ENCODE measurements at regions not wholly inside any gene's neighbourhood (a gene's known extent, or its start where the extent isn't known, plus 50 kb on each side); places are given as distances from the start of the nearest gene placed in this dataset.
"Not testable (repeated sequence)": the region's sequence is repeated elsewhere in the genome, so short reads cannot be mapped to it uniquely, and the experiment has no call there.

DNA sequence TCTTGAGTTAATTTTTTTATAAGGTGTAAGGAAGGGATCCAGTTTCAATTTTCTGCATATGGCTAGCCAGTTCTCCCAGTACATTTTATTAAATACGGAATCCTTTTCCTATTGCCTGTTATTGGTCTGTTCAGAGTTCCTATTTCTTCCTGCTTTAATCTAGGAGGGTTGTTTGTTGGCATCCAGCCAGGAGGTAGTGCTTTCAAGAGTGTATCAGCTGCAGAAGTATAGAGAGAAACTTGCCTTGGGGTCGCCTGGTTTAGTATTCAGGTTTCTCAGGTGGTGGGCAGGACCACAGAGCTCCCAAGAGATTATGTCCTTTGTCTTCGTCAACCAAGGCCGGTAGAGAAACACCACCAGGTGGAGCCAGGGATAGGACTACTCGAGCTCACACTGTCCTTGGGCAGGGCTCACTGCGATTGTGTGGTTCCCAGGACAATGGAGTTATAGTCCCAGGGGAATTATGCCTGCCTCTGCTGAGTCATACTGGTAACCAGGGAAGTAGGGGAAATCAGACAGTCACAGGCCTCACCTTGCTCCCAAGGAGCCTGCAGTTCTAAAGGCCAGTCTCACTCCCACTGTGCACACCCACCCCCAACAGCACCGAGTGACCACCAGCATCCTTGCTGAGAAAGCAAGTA is 168.1 kb downstream of the VSIG4 start:
- no peaks in the 10 kb centered on the region for H3K4me1 ChIP-seq (ENCODE audit: insufficient read depth, low read length, poor library complexity, severe bottlenecking)
- no peak overlapping the region for H3K4me3 ChIP-seq (ENCODE audit: low read depth, low read length, poor library complexity, severe bottlenecking)
- DNase-seq (ENCODE audit: low spot score), result peak; percentile 60
- no TSS peak for BruUV-seq (replicated peaks)
- H3K9me3 ChIP-seq (ENCODE audit: low read depth, low read length, poor library complexity, severe bottlenecking), result no peaks in the 10 kb centered on the region
- intact Hi-C loops (cut with micrococcal nuclease; ENCODE audit: unreplicated experiment), result no loop called here
- no peak overlapping the region for H3K27ac ChIP-seq (ENCODE audit: low read depth, low read length, poor library complexity, severe bottlenecking)
- POLR2A ChIA-PET (ENCODE audit: low non-redundant PET), result interaction anchor here (0.7 kb wide), 1 partner anchor 51 kb away, joined by 4 read pairs; no protein-coding TSS in a partner anchor
- no peaks in the 10 kb centered on the region for H3K36me3 ChIP-seq (ENCODE audit: insufficient read depth, low read length, poor library complexity, severe bottlenecking)
- CTCF ChIA-PET, result no interaction called here
- no peaks in the 10 kb centered on the region for H3K27me3 ChIP-seq (replicated peaks; ENCODE audit: insufficient read depth, low read depth, low read length, poor library complexity)
- no peak for TF ChIP-seq EZH2 (IDR thresholded peaks at IDR 0.05; ENCODE audit: borderline replicate concordance, low read depth, low read length, poor library complexity, severe bottlenecking)
- TF ChIP-seq, protein P1, sequence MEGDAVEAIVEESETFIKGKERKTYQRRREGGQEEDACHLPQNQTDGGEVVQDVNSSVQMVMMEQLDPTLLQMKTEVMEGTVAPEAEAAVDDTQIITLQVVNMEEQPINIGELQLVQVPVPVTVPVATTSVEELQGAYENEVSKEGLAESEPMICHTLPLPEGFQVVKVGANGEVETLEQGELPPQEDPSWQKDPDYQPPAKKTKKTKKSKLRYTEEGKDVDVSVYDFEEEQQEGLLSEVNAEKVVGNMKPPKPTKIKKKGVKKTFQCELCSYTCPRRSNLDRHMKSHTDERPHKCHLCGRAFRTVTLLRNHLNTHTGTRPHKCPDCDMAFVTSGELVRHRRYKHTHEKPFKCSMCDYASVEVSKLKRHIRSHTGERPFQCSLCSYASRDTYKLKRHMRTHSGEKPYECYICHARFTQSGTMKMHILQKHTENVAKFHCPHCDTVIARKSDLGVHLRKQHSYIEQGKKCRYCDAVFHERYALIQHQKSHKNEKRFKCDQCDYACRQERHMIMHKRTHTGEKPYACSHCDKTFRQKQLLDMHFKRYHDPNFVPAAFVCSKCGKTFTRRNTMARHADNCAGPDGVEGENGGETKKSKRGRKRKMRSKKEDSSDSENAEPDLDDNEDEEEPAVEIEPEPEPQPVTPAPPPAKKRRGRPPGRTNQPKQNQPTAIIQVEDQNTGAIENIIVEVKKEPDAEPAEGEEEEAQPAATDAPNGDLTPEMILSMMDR (conservative IDR thresholded peaks at IDR 0.05; ENCODE audit: low read depth, low read length), result no peak

DNA sequence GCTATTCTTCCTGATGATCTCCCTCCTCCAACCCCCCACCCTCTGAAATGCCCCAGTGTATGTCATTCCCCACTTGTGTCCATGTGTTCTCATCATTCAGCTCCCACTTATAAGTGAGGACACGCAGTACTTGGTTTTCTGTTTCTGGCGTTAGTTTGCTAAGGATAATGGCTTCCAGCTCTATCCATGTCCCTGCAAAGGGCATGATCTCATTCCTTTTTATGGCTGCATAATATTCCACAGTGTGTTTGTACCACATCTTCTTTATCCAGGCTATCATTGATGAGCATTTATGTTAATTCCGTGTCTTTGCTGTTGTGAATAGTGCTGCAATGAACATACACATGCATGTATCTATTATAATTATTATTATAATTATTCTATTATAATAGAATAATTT is 169.3 kb downstream of the VSIG4 start:
- POLR2A ChIA-PET (ENCODE audit: low non-redundant PET); H3K4me1 ChIP-seq (ENCODE audit: insufficient read depth, low read length, poor library complexity, severe bottlenecking); CTCF ChIA-PET; H3K27me3 ChIP-seq (replicated peaks; ENCODE audit: insufficient read depth, low read depth, low read length, poor library complexity); H3K9me3 ChIP-seq (ENCODE audit: low read depth, low read length, poor library complexity, severe bottlenecking); BruUV-seq (replicated peaks); DNase-seq (ENCODE audit: low spot score); H3K36me3 ChIP-seq (ENCODE audit: insufficient read depth, low read length, poor library complexity, severe bottlenecking); H3K4me3 ChIP-seq (ENCODE audit: low read depth, low read length, poor library complexity, severe bottlenecking); intact Hi-C loops (cut with micrococcal nuclease; ENCODE audit: unreplicated experiment); H3K27ac ChIP-seq (ENCODE audit: low read depth, low read length, poor library complexity, severe bottlenecking): not testable (repeated sequence)

DNA sequence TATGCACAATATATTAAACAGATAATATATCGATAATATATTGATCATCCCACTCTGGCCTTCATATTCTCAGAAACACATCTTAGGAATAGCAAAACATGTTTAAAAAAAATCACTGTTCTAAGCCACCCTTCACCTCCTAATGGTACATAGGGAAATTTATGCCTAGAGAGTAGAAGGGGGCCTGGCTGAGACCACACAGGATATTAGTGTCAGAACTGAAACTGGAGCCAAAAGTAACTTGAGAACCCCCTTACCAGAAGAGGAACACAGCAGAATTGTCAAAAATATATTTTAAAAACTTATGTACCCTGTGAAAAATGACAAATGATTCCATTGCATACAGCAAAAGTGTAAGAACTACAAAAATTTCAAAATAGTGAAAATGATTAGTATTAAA is 173.1 kb downstream of the VSIG4 start:
- TF ChIP-seq EZH2 (IDR thresholded peaks at IDR 0.05; ENCODE audit: borderline replicate concordance, low read depth, low read length, poor library complexity, severe bottlenecking), result no peak
- TF ChIP-seq, protein P1 (conservative IDR thresholded peaks at IDR 0.05; ENCODE audit: low read depth, low read length), result no peak
- intact Hi-C loops (cut with micrococcal nuclease; ENCODE audit: unreplicated experiment), result no loop called here
- no peak for DNase-seq (ENCODE audit: low spot score)
- Histone ChIP-seq H3K4me1 (ENCODE audit: insufficient read depth, low read length, poor library complexity, severe bottlenecking) (no peaks in the 10 kb centered on the region), H3K36me3 (ENCODE audit: insufficient read depth, low read length, poor library complexity, severe bottlenecking) (no peaks in the 10 kb centered on the region), H3K27ac (ENCODE audit: low read depth, low read length, poor library complexity, severe bottlenecking) (no peak overlapping the region), H3K9me3 (ENCODE audit: low read depth, low read length, poor library complexity, severe bottlenecking) (no peaks in the 10 kb centered on the region), H3K27me3 (replicated peaks; ENCODE audit: insufficient read depth, low read depth, low read length, poor library complexity) (no peaks in the 10 kb centered on the region), H3K4me3 (ENCODE audit: low read depth, low read length, poor library complexity, severe bottlenecking) (no peak overlapping the region)
- no TSS peak for BruUV-seq (replicated peaks)
- ChIA-PET POLR2A (ENCODE audit: low non-redundant PET) (no interaction called here), CTCF (no interaction called here)

DNA sequence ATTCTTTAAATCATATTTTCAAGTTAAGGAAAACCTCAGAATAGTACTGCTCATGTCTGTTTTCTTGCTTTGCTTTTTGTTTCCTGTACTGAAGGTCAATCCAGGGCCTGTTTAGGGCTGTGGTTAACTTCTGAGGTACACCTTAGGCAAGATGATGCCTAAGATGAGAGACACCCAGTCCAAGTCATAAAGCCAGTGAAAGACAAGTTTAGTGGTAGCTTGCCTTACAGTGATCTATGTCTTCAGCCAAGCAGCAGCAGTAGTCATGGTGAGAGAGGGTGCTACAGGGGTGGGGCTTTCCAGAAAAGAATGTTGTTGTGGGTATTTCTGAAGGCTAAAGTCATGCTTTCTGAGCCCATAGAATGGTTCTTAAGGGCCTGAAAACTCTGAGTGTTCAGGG is 173.7 kb downstream of the VSIG4 start:
- Histone ChIP-seq H3K36me3 (ENCODE audit: insufficient read depth, low read length, poor library complexity, severe bottlenecking) (no peaks in the 10 kb centered on the region), H3K4me3 (ENCODE audit: low read depth, low read length, poor library complexity, severe bottlenecking) (no peak overlapping the region), H3K27ac (ENCODE audit: low read depth, low read length, poor library complexity, severe bottlenecking) (no peak overlapping the region), H3K4me1 (ENCODE audit: insufficient read depth, low read length, poor library complexity, severe bottlenecking) (no peaks in the 10 kb centered on the region), H3K27me3 (replicated peaks; ENCODE audit: insufficient read depth, low read depth, low read length, poor library complexity) (no peaks in the 10 kb centered on the region), H3K9me3 (ENCODE audit: low read depth, low read length, poor library complexity, severe bottlenecking) (no peaks in the 10 kb centered on the region)
- CTCF ChIA-PET, result no interaction called here
- no peak for TF ChIP-seq EZH2 (IDR thresholded peaks at IDR 0.05; ENCODE audit: borderline replicate concordance, low read depth, low read length, poor library complexity, severe bottlenecking)
- TF ChIP-seq, protein P1 (conservative IDR thresholded peaks at IDR 0.05; ENCODE audit: low read depth, low read length), result no peak
- BruUV-seq (replicated peaks), result no TSS peak
- DNase-seq (ENCODE audit: low spot score), result no peak
- intact Hi-C loops (cut with micrococcal nuclease; ENCODE audit: unreplicated experiment), result no loop called here
- POLR2A ChIA-PET (ENCODE audit: low non-redundant PET), result no interaction called here
